Calu3 (cell line): ENCODE measurements at regions not wholly inside any gene's neighbourhood (a gene's known extent, or its start where the extent isn't known, plus 50 kb on each side); places are given as distances from the start of the nearest gene placed in this dataset.
"Not testable (repeated sequence)": the region's sequence is repeated elsewhere in the genome, so short reads cannot be mapped to it uniquely, and the experiment has no call there.

Experiments
- BruUV-seq: library from RNA; stranded (reverse); fragments of 400-500 nt; replicated peaks from 2 replicates; lab custom pipeline; 2021; lab: Mats Ljungman, UMichigan
- CTCF ChIA-PET: fragments of 300-600 bp; sonication (Branson Sonifier 250); formaldehyde crosslinking; loops from one replicate; lab custom pipeline; 2022; ENCODE audit warnings: antibody characterized with exemption; lab: Charles Lee
- DNase-seq: peaks from one replicate; pipeline ENCODE4 v3.0.0; 2022
- H3K27ac Mint-ChIP-seq: one replicate; pipeline ENCODE4 v1.8.0; 2022; ENCODE audit warnings: mixed read lengths; ENCODE audit not compliant: unreplicated experiment
- H3K27me3 Mint-ChIP-seq: one replicate; pipeline ENCODE4 v1.8.0; 2022; ENCODE audit warnings: mixed read lengths; ENCODE audit not compliant: unreplicated experiment
- H3K36me3 Mint-ChIP-seq: one replicate; pipeline ENCODE4 v1.8.0; 2022; ENCODE audit warnings: mild to moderate bottlenecking, moderate library complexity, mixed read lengths; ENCODE audit not compliant: insufficient read depth, unreplicated experiment
- H3K4me1 Mint-ChIP-seq: one replicate; pipeline ENCODE4 v1.8.0; 2022; ENCODE audit warnings: mild to moderate bottlenecking, low read depth, mixed read lengths; ENCODE audit not compliant: unreplicated experiment
- H3K4me3 Mint-ChIP-seq: one replicate; pipeline ENCODE4 v1.8.0; 2022; ENCODE audit warnings: mild to moderate bottlenecking, low read depth, moderate library complexity, mixed read lengths; ENCODE audit not compliant: unreplicated experiment
- H3K9me3 Mint-ChIP-seq: one replicate; pipeline ENCODE4 v1.8.0; 2022; ENCODE audit warnings: low read depth, mixed read lengths; ENCODE audit not compliant: unreplicated experiment
- CTCF ChIP-seq: fragments of 200-600 bp; IDR thresholded peaks from one replicate; pipeline ENCODE4 v1.8.0; 2022; ENCODE audit warnings: antibody characterized with exemption; ENCODE audit not compliant: unreplicated experiment
- intact Hi-C: fragments of 100-400 bp; cut with micrococcal nuclease; formaldehyde crosslinking; loops from one replicate; pipeline ENCODE4 v1.10.0; 2022; ENCODE audit not compliant: unreplicated experiment

DNA sequence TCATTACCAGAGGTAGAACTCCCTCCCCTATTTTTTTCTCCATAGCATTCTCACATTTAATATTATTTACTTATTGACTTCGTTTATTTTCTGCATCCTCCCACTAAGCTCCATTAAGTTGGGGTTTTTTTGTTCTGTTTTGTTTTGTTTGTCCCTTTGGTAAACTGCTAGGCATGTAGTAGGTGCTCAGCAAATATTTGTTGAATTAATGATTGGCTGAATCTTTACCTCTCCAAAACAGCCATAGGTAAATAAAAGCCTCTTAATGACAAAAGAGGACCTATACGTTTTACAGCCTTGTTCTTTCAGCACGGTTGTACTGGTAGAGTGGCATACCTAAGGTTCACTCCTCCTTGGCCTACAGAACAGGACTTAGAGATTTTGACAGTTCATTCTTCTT lies 52.0 kb downstream of the PRORP start:
- BruUV-seq, result no TSS peak
- Mint-ChIP-seq H3K4me1 (no peaks in the 10 kb centered on the region), H3K27ac (no peak overlapping the region), H3K36me3 (no peaks in the 10 kb centered on the region), H3K27me3 (no peaks in the 10 kb centered on the region), H3K4me3 (no peak overlapping the region), H3K9me3 (no peaks in the 10 kb centered on the region)
- DNase-seq, result no peak
- intact Hi-C loops, result no loop called here
- CTCF ChIA-PET, result no interaction called here
- TF ChIP-seq CTCF, result no peak

GRCh38 chr14:35180179-35180578 lies 57.8 kb downstream of the PRORP start:
- Mint-ChIP-seq H3K27ac (no peak overlapping the region), H3K36me3 (no peaks in the 10 kb centered on the region)

GRCh38 chr14:35184891-35185290 lies 62.5 kb downstream of the PRORP start:
- DNase-seq, H3K4me3 Mint-ChIP-seq, H3K36me3 Mint-ChIP-seq, H3K9me3 Mint-ChIP-seq, BruUV-seq, H3K27me3 Mint-ChIP-seq, CTCF ChIA-PET, H3K4me1 Mint-ChIP-seq, H3K27ac Mint-ChIP-seq: not testable (repeated sequence)
- intact Hi-C loops, result loop anchor here (5.0 kb wide), 1 partner anchor 33 kb away; no protein-coding TSS in a partner anchor

More at GRCh38 chr14:35180179-35180578, 57.8 kb downstream of the PRORP start:
- intact Hi-C loops, result no loop called here
- DNase-seq, result no peak
- CTCF ChIA-PET, result no interaction called here
- no peaks in the 10 kb centered on the region for H3K9me3 Mint-ChIP-seq
- H3K4me1 Mint-ChIP-seq, result no peaks in the 10 kb centered on the region
- H3K4me3 Mint-ChIP-seq, result no peak overlapping the region
- no TSS peak for BruUV-seq
- H3K27me3 Mint-ChIP-seq, result no peaks in the 10 kb centered on the region
- TF ChIP-seq CTCF, result no peak

DNA sequence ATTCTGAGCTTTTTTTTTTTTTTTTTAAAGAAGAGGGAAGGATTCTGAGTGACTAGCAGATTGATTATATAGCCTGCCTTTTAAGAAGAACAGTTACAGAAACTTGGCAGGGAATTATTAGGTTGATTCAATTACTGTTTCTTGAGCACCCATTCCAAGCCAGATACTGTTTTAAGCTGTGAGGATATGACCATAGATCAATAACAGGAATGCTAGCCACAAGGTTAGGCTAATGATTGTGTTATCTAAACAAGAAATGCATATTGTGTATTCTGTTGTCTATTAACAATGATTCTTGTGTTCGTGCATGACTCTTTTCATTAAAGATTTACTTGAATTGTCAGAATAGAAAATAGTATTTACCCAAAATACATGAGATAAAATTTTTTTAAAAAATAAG lies 67.1 kb downstream of the PRORP start:
- no peak overlapping the region for H3K4me3 Mint-ChIP-seq
- peaks cover 10% of the 10 kb centered on the region for H3K36me3 Mint-ChIP-seq
- peaks cover 34% of the 10 kb centered on the region for H3K4me1 Mint-ChIP-seq
- no peaks in the 10 kb centered on the region for H3K27me3 Mint-ChIP-seq
- no peak overlapping the region for H3K27ac Mint-ChIP-seq
- CTCF ChIA-PET, result interaction anchor here (0.6 to 1.1 kb wide), 4 partner anchors 26 to 1972 kb away, joined by 3 read pairs; no protein-coding TSS in a partner anchor
- no peaks in the 10 kb centered on the region for H3K9me3 Mint-ChIP-seq
- TF ChIP-seq CTCF, result no peak
- BruUV-seq, result no TSS peak
- intact Hi-C loops, result loop anchor here (5.0 kb wide), 1 partner anchor 37 kb away; no protein-coding TSS in a partner anchor
- DNase-seq, result no peak

DNA sequence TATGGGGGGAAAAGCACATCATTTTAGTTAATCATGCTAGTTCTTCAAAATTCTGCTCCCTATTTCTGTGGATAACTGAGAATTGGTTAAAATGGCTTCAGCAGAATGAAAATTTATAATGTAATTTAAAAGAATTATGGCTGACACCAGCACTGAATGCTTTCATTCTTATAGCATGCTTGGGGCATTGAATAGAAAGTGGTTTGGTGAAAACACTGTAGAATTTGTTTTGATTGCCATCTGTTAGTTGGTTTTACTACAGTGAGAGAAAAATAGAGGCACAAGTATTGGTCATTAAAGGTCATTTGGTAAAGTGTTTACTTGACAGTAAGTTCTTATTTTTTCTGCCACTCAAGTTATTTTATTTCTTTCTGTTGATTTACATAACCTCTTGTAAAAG lies 70.8 kb downstream of the PRORP start:
- no peak overlapping the region for H3K27ac Mint-ChIP-seq
- BruUV-seq, result no TSS peak
- TF ChIP-seq CTCF, result no peak
- H3K4me3 Mint-ChIP-seq, result no peak overlapping the region
- H3K36me3 Mint-ChIP-seq, result peaks cover 10% of the 10 kb centered on the region
- CTCF ChIA-PET, result interaction anchor here (0.7 kb wide), 1 partner anchor 105 kb away, joined by 5 read pairs; no protein-coding TSS in a partner anchor
- H3K27me3 Mint-ChIP-seq, result no peaks in the 10 kb centered on the region
- DNase-seq, result no peak
- no peaks in the 10 kb centered on the region for H3K9me3 Mint-ChIP-seq
- H3K4me1 Mint-ChIP-seq, result peaks cover 36% of the 10 kb centered on the region
- intact Hi-C loops, result no loop called here

GRCh38 chr14:35194183-35194582 lies 71.8 kb downstream of the PRORP start:
- H3K36me3 Mint-ChIP-seq, H3K27me3 Mint-ChIP-seq, BruUV-seq, H3K4me3 Mint-ChIP-seq, H3K9me3 Mint-ChIP-seq, CTCF ChIA-PET, intact Hi-C loops, DNase-seq, H3K27ac Mint-ChIP-seq: not testable (repeated sequence)
- peaks cover 36% of the 10 kb centered on the region for H3K4me1 Mint-ChIP-seq
